HG03469 (cell line): ENCODE measurements at regions not wholly inside any gene's neighbourhood (a gene's known extent, or its start where the extent isn't known, plus 50 kb on each side); places are given as distances from the start of the nearest gene placed in this dataset.

Experiments
- ATAC-seq: cut with Tn5 transposase; IDR thresholded peaks from one replicate; pipeline ENCODE4 v1.9.1; 2021; ENCODE audit warnings: mild to moderate bottlenecking, moderate library complexity, moderate number of reproducible peaks; ENCODE audit not compliant: unreplicated experiment

DNA sequence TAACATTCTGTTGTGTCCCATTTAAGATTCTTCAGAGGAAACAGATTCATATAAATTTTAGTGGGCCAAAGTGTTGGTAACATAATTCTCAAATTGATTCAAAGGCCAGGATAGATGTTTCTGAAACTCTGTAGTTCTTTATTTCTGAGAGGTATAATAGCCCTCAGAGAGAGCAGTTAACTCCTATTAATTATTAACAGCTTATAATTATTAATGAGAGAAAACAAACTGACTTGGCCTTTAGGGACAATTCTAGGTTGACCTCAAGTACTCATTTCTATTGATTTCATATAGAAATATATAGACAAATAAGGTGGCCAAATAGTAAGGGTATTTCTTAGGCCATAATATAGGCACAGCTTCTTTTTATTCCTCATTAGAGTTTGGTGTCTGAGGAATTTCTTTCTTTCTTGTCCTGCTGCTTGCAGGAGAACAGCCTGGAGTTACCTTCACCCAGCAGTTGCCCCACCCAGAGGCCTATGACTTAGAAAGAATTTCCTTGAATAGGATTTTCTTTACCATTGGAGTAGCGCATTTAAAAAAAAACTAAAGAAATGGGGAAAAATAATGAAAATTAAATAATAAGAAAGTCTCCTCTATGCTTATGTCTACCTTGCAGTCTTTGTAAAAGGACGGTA is 1430.1 kb upstream of the SPRY2 start:
- ATAC-seq, result no peak

DNA sequence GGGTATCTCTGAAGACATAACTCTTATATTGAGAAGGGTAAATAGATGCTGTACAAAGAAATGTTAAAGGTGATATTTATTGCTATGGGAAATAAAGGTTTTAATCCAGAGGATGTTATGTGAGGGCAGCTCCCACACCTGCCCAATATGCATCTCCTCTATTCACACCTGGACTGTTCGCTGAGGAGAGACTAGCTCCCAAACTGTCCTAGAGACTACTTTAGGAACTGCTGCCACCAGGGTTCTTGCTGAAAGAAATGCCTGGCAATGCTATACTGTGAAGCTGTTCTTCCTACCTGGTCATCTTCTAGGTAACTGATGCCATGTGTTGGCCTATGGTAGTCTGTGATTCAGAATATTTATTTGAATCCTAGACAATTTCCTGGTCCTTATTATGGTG is 1421.5 kb upstream of the SPRY2 start:
- ATAC-seq, result no peak

DNA sequence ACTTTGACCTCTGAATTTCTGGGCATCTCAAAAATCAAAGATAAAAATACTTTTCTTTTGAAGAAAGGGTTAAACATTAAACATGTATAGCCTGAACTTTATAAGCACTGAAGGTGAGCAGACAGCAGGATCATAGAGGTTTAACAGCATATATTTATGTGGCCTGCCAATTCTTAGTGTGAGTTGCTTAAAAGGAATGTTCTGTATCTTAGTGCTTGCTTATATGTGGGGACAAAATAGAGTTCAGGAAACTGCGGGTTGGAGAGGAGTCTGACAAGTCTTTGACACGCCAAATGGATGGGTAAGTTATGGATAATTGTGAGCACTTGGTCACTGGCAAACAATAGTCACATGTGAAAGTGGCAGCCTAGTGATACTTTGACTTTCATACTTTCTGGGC is 1419.4 kb upstream of the SPRY2 start:
- ATAC-seq, result no peak

DNA sequence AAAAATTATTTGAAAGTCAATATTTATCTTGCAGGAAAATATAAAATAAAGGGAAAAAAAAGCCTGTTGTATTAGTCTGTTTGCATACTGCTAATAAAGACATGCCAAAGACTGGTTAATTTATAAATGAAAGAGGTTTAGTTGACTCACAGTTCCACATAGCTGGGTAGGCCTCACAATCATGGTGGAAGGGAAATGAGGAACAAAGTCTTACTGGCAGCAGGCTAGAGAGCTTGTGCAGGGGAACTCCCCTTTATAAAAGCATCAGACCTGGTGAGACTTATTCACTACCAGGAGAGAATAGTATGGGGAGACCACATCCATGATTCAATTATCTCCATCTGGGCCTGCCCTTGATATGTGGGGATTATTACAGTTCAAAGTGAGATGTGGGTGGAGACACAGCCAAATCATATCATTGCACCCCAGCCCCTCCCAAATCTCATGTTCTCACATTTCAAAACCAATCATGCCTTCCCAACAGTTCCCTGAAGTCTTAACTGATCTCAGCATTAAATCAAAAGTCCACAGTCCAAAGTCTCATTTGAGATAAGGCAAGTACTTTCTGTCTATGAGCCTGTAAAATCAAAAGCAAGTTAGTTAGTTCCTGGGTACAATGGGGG is 1416.5 kb upstream of the SPRY2 start:
- ATAC-seq, result no peak

DNA sequence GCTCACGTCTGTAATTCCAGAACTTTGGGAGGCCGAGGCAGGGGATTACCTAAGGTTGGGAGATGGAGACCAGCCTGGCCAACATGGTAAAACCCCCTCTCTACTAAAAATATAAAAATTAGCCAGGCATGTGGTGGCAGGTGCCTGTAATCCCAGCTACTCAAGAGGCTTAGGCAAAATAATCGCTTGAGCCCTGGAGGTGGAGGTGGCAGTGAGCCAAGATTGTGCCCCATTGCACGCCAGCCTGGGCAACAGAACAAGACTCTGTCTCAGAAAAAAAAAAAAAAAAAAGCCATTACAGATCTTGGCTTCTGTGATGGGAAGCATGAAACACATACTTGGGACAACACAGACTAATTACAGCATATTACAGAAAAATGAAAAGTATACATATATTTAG is 1404.5 kb upstream of the SPRY2 start:
- ATAC-seq, result no peak

DNA sequence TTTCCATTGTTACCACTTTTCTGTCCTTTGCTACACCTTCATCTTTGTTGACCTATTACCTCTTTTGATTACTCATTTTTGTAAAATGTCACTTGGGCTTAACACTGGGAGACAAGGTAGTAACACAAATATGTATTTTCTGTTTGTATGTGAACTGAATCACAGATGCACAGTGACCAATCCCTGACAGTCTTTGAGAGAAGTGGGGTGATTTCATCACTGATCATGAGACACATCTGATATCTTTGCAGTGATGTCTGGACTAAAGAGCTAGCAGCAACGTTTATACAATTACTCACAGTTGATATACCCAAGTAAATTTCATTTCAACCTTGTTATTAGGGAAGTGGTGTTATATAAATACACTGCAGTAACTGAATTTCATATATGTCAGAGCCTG is 1397.4 kb upstream of the SPRY2 start:
- ATAC-seq, result no peak

DNA sequence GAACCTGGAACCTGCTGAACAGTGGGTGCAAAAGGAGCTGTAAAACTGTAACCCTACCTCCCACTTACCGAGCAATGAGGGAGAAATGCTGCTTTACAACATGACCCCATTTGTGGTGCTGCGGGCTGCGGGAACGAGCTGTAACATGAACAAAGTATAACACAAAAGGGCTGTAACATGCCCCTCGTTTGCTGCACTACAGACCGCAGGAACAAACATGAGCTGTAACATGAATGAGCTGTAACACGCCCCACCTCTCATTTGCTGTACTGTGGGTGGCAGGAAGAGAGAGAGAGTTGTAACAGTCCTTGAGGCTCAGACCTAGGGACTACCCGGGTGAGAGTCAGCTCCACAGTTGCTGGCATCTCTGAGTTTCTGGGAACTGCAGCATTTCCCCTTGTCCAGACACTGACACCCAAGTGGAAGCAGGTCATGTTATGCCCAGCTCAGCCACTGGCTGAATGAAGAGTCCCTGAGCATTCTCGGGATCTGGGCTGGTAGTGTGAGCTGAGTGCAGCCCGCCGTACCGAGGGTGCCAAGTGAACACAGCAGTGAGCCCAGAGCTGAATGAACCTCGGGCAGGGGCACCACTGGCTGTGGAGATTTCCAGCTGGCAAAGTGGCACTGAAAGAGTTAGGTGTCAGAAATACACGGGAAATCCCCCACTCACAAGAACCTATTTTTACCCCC is 1385.3 kb upstream of the SPRY2 start:
- no peak for ATAC-seq

DNA sequence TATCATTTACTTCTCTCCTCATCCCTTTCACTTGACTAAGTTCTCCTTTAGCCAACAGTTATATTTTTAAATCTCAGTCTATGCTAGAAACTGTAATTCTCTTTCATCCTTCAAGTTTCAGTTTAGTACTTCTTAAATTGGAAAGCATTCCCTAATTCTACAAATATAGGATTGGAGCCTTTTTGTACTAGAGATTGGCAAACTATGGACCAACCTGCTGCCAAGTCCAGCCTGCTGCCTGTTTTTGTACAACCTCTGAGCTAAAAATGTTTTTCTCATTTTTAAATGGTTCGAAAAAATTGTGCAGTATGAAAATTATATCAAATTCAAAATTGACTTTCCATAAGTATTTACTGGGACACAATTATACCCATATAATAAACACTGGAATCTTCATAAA is 1381.5 kb upstream of the SPRY2 start:
- no peak for ATAC-seq

DNA sequence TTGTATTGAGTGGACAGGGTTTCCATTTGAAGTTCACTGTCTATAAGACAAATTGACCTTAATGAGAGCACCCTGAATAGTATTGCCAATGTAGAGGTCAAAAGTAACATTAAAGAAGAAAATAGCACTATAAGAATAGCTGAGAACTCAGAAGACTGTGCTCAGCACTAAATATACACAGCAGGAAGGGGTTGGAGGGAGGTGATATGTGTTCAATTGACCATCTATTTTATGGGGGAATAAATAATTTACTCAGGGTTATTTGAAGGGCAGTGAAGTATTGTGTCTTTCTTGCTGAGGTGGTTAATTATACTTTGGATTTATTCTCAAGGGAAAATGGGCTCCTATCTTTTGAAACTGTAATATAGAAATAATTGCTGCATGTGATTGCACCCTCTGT is 1380.5 kb upstream of the SPRY2 start:
- no peak for ATAC-seq

DNA sequence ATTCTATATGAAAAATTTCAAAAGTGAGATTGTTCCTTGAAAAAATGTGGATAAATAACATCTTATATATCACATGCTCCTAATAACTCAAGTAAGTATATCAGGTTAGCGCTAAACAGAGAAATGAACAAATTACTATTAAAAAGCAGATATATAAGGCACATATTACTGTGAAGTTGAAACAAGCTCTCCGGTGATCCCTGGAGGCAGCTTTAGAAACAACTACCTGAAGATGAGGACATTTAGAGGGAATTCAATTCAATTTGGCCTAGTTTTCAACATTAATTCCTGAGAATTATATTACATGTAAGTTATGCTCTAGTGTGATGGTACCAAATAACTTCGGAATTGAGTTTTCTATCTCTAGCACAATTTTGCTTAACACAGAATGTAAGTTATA is 1373.6 kb upstream of the SPRY2 start:
- ATAC-seq, result no peak

DNA sequence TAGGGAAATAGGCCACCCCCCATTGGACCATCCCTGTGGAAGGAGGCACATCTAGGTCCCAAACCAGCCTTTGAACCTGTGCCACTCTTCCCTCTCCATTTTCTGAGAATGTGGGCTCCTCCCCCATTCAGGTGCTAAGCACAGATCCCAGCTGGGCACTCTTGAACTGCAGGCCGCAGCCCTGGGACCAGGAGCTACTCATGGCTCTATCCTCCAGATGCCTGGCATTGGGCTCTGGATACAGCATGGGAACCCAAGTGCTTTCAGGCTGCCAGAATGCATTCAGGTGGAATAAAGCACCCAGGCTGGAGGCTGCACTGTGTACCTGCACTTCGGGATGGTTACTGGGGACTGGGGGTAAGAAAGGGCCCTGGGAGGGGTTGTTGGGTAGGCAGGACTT is 1372.3 kb upstream of the SPRY2 start:
- ATAC-seq, result no peak

DNA sequence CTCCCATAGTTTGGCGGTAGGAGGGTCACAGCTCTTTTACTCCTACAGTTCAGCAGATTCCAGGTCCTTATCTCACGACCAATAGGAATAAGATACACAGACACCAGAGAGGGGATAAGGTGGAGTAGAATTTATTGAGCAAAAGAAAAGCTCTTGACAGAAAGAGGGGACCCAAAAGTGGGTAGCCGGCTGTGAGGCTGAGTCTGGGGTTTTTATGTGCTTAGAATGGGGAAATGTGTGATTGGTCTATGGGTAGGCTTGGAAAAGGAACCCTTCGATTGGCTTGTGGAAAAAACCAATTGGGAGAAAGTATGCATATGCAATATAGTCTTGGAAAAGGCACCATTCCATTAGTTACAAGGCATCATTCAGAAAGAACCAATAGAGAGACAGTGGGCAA is 1356.9 kb upstream of the SPRY2 start:
- ATAC-seq, result no peak

DNA sequence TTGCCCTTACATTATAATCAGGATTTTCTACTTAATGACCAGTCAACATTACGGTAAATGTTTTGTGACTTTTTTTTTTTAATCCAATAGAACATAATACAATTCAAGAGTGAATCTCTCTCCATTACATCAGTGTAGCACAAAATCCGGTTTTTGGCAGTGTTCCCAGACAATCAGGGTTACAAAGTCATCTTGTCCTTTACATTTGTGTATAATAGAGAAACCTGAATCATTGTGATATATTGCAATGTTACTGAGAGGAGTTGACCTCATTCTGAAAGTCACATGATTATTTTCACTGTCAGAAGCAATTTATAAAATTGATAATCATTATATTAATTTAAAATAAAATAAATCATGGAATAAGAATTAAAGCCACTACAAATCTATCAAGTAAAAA is 1346.0 kb upstream of the SPRY2 start:
- no peak for ATAC-seq

DNA sequence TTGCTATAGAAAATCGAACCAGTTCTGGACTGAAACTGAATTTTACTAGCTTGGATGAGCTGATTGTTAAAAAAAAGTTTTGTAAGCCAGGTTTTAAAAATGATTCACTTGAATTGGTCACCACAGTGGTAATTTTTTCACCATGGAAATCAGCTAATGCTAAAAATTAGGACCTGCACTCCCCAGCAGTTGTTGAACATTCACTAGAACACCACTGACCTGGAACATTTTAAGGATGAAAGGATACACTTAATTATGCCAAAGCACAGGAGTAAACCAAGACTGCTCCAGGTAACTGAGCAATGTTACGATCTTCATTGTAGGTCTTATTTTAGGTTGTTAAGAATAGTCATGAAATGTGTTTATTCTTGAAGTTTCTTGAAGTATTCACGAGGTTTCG is 1342.6 kb upstream of the SPRY2 start:
- no peak for ATAC-seq

DNA sequence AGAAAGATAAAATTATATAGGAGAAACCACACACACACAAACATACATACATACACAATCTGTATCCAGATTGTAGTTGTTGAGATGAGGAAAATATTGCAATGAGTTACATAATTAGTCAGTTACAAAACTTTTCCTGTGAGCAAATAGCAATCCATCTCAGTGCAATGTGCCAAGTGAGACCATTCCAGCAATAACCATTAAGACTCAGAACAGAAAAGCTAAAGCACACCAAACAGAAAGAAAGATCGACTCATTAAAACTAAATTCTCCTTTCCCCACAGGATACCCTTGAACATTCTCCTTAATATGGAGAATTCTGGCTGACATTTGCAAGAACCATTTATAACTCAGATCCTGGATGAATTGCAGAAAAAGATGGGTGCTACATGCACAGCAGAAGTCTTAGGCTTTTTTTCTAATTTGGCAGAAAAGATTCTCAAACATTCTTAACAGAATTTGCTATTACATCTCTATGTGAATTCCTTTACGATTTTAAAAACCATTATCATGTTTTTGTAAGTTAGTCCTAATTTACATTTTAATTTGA is 1341.2 kb upstream of the SPRY2 start:
- no peak for ATAC-seq

DNA sequence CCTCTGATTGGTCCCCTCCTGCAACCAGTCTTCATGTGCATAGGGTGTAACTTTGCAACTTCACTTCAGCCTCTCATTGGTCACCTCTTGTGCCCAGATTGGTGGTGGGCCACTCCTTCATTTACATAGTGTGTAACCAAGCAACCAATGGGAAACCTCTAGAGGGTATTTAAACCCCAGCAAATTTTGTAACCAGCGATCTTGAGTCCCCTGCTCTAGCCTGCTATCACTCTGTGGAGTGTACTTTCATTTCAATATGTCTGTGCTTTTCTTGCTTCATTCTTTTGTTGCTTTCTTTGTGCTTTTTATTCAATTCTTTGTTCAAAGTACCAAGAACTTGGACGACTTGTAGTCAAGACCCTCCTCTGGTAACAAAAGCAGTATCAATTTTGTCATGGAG is 1336.9 kb upstream of the SPRY2 start:
- no peak for ATAC-seq

DNA sequence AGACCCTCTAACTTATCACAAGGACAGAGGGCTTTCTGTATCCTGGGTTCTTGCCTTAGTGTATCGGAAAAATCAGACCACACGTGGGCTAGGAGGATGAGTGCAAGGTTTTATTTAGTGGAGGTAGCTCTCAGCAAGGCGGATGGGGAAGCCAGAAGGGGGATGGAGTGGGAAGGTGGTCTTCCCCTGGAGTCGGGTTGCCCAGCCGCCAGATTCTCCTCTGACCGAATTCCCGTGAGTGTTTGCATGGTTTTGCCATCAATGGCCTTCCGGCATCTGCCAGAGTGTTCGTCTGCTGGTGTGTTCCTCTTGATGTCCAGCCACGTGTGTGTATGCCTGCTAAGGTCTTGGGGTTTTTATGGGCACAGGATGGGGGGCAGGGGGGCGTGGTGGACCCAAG is 1335.1 kb upstream of the SPRY2 start:
- ATAC-seq, result no peak

DNA sequence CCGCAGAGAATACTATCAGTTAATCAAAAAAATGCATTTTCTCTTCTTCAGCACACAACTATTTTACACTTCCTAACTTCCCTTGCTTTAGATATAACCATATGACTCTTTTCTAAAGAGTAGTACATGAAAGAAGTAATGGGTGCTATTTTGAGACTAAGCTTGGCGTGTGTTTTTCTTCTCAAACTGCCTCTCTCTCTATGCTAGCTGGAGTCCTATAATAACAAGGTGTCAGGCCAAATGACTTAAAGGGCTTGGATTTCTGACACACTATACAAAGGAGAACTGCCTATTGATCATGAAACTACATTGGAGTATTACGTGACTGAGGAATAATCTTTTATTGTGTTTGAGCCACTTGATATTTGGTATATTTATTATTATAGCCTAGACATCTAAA is 1330.1 kb upstream of the SPRY2 start:
- ATAC-seq, result no peak

DNA sequence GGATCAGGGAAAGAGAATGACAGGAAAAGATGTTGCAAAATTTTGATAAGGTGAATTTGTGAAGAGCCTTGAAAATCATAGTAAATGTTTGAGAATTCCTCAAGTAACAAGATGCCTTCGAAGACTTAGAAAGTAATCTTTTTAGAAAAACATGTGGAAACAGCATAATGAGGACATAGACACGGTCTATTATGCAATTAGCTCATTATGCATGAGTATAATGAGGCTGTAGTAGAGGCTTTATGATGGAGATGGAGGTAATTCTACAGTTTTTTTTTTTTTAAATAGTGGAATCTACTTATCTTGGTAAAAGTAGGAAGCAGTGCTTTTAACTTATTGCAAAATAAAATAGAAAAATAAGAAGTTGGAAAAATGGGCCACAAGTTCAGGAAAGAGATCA is 1329.1 kb upstream of the SPRY2 start:
- ATAC-seq, result no peak

DNA sequence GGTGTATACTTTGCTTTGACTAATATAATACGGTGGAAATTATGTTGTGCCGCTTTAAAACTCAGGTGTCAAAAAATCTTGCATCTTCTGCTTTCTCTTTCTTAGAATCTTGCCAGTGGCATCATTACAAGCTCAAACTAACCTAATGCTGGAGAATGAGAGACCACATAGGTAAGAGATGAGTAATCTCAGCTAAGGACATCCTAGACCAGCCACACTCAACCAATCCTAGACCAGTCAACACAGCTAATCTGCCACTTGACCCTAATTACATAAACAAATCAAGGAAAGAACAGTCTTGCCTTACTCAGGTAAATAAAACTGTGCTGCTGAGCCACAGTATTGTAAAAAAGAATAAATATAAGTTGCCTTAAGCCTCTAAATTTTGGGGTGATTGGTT is 1323.9 kb upstream of the SPRY2 start:
- no peak for ATAC-seq

DNA sequence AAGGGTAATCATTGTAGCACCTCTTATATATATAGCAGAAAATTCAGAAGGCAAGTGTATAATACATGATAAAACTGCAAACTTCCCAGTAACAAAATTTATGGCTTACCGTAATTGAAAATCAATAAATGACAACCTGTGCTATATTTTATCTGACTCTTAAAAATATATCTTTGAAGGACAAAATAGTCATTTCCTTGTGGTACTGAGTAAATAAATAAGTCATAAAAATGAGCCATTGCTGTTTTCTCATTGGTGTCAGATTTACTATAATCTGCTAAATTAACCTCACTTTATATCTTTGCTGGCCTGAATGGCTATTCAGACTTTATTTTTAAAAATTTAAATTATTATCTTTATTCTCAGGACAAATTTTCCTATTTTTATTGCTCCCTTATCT is 1319.1 kb upstream of the SPRY2 start:
- no peak for ATAC-seq
